Transverse colon (tissue), 4 donors: ENCODE measurements at regions not wholly inside any gene's neighbourhood (a gene's known extent, or its start where the extent isn't known, plus 50 kb on each side); places are given as distances from the start of the nearest gene placed in this dataset.

Experiments
- POLR2A ChIP-seq: fragments of 450-650 bp; IDR thresholded peaks from one replicate; pipeline ENCODE4 v1.6.1; 2016; ENCODE audit warnings: antibody characterized with exemption, mild to moderate bottlenecking, moderate library complexity
- POLR2AphosphoS5 ChIP-seq, 3 donors: sonication (generic); formaldehyde crosslinking; IDR thresholded peaks; one replicate each; pipeline ENCODE4 v1.6.1; 2016; ENCODE audit warnings: antibody characterized with exemption in 3 of 3
- TF ChIP-seq, protein P1 (sequence below), 5 experiments: fragments of 200-600 bp in 3 of 5; fragments of 450-650 bp in 2 of 5; sonication (generic) in 3 of 5; IDR thresholded peaks; 1 replicate in 2 of 5; 2 replicates in 3 of 5; pipeline ENCODE4 v1.5.1; 2016 to 2017; ENCODE audit warnings: antibody characterized with exemption in 5 of 5, inconsistent platforms in 3 of 5, mild to moderate bottlenecking in 2 of 5, moderate library complexity in 1 of 5

DNA sequence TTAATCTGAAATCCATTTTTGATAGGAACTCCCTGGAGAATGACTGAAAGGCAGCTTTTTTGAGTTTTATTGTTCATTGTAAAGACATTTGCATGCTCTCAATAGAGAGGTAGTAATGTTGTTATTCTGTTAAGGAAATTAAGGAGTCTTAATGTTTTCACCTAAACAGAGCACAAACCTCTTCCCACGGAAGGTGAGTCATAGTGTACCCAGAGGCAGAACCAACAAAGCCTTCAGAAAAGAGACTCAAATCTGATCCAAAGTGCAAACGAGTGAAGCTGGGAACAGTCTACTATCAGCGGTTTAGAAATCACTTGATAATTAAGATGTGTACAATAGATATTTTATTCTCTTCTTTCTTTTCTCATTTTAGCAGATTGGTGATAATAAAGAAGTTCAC, 470.5 kb downstream of the PLK2 start:
- TF ChIP-seq, protein P1, sequence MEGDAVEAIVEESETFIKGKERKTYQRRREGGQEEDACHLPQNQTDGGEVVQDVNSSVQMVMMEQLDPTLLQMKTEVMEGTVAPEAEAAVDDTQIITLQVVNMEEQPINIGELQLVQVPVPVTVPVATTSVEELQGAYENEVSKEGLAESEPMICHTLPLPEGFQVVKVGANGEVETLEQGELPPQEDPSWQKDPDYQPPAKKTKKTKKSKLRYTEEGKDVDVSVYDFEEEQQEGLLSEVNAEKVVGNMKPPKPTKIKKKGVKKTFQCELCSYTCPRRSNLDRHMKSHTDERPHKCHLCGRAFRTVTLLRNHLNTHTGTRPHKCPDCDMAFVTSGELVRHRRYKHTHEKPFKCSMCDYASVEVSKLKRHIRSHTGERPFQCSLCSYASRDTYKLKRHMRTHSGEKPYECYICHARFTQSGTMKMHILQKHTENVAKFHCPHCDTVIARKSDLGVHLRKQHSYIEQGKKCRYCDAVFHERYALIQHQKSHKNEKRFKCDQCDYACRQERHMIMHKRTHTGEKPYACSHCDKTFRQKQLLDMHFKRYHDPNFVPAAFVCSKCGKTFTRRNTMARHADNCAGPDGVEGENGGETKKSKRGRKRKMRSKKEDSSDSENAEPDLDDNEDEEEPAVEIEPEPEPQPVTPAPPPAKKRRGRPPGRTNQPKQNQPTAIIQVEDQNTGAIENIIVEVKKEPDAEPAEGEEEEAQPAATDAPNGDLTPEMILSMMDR (IDR thresholded peaks at IDR 0.05), result no peak
- TF ChIP-seq POLR2A, result no peak
- no peak for TF ChIP-seq POLR2AphosphoS5 (IDR thresholded peaks at IDR 0.05)
